ENCODE measurements at regions not wholly inside any gene's neighbourhood (a gene's known extent, or its start where the extent isn't known, plus 50 kb on each side); places are given as distances from the start of the nearest gene placed in this dataset.
A peak's percentile ranks its signal among the peaks of the same experiment; 100 is the strongest.
"Not testable (repeated sequence)": the region's sequence is repeated elsewhere in the genome, so short reads cannot be mapped to it uniquely, and the experiment has no call there.

- no peak for DNase-seq
Observed at GRCh38 chr6:15017803-15018202, 228.1 kb upstream of the JARID2 start.

DNA sequence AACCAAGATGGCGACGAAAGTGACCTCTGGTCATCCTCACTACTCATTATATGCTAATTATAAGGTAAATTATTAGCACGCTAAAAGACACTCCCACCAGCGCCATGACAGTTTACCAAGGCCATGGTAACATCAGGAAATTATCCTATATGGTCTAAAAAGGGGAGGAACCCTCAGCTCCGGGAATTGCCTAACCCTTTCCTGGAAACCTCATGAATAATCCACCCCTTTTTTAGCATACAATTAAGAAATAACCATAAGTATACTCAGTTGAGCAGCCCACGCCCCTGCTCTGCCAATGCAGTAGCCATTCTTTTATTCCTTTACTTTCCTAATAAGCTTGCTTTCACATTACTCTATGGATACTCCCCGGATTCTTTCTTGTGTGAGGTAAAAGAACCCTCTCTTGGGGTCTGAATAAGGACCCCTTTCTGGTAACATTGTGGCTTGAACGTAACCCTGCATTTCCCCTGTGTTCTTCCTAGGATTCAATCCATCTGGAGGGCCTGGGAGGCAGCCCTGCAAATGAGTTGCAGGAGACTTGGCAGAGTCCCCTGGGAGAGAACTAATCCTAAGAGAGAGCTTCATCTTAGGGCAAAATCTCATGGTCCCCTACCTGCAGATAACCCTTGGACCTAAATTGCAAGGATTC lies 225.6 kb upstream of the JARID2 start:
- no peak for DNase-seq

DNA sequence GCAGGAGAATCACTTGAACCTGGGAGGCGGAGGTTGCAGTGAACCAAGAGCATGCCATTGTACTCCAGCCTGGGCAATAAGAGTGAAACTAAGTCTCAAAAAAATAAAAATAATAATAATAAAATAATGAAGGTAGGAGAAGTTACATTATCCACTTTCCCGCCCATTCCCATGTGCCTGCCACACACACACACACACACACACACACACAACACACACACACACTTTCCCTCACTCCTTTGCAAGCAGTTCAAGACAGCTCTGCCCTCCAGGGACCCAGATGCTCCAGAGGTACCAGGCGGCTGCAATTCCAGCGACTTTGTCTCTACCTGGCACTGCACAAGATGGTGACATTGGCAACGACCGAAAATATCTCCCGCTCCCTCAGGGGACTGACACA lies 224.8 kb upstream of the JARID2 start:
- no peak for DNase-seq

DNA sequence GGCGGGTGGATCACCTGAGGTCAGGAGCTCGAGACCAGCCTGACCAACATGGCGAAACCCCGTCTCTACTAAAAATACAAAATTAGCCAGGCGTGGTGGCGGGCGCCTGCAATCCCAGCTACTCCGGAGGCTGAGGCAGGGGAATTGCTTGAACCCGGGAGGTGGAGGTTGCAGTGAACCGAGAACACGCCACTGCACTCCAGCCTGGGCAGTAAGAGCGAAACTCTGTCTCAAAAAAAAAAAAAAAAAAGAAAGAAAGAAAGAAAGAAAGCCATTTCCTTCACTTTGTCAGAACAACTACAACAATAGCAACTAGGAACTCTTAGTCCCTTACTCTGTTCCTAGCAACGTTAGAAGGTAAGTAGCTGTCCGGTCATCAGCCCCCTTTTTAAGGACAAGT lies 222.9 kb upstream of the JARID2 start:
- DNase-seq, result not testable (repeated sequence)

GRCh38 chr6:15023448-15023847 lies 222.4 kb upstream of the JARID2 start:
- DNase-seq, result no peak

DNA sequence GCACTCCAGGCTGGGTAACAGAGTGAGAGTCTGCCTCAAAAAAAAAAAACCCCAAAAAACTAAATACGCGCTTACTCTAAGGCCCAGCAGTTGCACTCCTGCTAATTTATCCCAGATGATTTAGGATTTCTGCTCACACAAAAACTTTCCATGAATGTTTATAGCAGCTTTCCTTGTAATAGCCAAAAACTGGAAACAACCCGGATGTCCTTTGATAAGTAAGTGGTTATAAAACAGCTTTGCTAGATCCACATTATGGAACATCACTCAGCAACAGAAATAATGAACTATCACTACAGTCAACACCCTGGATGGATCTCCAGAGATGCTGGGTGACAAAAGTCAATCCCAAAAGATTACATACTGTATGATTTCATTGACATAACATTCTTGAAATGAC lies 220.4 kb upstream of the JARID2 start:
- no peak for DNase-seq

DNA sequence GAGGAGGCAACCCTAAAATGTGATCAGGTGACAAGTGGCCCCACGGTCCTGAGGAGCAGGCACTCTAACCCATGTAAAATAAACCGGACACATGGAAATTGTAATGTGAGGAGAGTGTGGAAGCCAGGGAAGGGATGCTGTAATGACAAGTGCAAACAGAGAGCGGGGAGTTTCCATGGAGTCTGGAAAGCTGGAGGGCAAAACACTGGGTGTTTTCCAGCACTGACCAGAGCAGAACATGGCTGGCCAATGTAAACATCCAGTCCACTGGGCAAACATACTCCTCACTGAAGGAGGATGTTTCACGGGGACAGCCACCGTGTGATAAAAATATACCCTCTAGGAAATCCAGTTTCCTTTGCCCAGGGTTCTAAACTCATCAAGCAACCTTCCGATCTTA lies 219.0 kb upstream of the JARID2 start:
- no peak for DNase-seq

DNA sequence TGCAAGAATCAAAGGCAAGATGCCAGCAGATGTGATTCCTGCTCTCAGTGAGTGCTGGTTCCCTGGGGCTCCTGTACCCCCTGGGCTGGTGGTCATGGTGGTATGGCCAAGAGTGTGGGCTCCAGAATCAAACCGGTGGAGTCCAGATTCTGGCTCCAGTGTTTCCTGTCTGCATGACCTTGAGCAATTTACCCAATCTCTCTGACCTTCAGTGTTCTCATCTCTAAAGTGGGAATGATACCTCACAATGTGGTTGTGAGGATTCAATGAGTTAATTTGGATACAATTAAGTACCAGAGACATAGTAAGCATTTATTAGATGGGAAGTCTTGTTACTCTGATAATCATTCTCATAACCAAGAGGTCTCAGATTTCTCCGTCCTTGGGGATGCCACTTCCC lies 218.4 kb upstream of the JARID2 start:
- no peak for DNase-seq

GRCh38 chr6:15032015-15032414 lies 213.9 kb upstream of the JARID2 start:
- DNase-seq, result no peak

GRCh38 chr6:15033850-15034203 lies 212.0 kb upstream of the JARID2 start:
- no peak for DNase-seq

- DNase-seq, result peak; percentile 20
Observed at GRCh38 chr6:15036690-15037245, 209.1 kb upstream of the JARID2 start.

DNA sequence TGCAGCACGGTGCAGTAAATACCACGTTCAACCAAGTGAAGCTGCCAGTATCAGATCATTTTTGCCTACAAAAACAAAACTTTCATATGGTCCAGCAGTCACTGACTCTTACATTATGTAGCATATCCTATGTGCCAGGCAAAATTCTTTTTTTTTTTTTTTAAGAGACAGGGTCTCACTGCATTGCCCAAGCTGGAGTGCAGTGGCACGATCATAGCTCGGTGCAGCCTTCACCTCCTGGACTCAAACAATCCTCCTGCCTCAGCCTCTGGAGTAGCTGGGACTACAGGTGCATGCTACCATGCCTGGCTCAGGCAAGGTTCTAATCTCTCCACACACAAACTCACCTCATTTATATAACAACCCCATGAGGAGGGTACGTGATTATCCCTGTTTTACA lies 208.6 kb upstream of the JARID2 start:
- DNase-seq, result no peak

- no peak for DNase-seq
Observed at GRCh38 chr6:15038013-15038791, 207.7 kb upstream of the JARID2 start.

- DNase-seq, result no peak
Observed at GRCh38 chr6:15039136-15039535, 206.7 kb upstream of the JARID2 start.

DNA sequence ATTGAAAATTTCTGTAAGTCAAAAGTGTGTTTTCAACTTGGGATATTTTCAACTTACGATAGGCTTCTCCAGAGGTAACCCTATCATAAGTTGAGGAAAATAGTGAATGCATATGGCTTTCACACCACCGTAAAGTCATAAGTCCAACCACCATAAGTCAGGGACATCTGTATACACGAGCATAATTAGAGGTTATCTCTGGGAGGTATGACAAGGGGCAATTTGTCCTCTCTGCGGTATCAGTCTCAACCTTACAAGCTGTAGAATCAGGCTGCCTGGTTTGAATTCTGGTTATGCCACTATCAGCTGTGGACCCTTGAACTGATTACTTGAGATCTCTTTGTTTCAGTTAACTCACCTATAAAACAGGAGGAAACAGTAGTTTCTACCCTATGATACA lies 202.9 kb upstream of the JARID2 start:
- no peak for DNase-seq

GRCh38 chr6:15044146-15044882 lies 201.6 kb upstream of the JARID2 start:
- no peak for DNase-seq

DNA sequence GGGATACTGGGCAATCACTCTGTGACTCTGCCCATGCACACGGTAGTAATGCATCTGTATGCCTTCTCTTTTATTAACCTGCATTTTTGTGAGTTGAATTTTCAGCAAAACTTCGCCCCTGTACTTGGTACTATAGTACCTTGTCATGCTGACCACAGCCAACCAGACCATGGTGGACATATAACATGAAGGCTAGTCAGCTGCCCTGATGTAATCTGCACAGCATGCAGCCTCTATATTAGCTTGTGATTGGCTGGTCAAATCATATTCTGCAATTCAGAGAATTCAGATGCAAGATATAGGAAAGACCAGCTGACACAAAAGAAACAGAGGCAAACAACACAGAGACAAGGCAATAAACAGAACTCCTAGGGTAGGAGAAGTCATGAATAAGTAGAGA lies 200.9 kb upstream of the JARID2 start:
- no peak for DNase-seq

- no peak for DNase-seq
Observed at GRCh38 chr6:15046751-15047150, 199.1 kb upstream of the JARID2 start.

GRCh38 chr6:15048367-15048766 lies 197.5 kb upstream of the JARID2 start:
- DNase-seq, result no peak

GRCh38 chr6:15058200-15059061 lies 187.4 kb upstream of the JARID2 start:
- no peak for DNase-seq

GRCh38 chr6:15061180-15061641 lies 184.7 kb upstream of the JARID2 start:
- no peak for DNase-seq

DNA sequence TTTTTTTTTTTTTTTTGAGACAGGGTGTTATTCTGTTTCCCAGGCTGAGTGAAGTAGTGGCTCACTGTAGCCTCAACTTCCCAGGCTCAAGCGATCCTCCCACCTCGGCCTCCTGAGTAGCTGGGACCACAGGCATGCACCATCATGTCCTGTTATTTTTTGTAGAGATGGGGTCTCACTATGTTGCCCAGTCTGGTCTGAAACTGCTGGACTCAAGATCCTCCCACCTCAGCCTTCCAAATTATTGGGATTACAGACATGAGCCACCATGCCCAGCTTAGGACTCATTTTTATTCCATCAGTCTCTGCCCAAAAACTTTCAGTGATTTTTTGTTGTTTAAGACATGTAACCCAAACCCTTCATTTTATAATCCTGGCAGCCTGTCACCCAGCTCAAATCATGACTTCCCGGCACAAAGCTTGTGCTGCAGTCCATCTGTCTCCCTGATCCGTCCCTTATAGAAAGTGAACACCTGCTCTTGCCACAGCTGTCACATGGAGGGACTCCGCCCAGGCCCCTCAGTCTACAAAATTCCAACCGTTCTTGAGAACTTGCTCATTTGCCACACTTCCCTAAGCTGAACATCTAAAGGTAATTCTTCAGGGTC lies 183.9 kb upstream of the JARID2 start:
- peak; percentile 64 for DNase-seq
